GM23248 (cell line): ENCODE measurements at regions not wholly inside any gene's neighbourhood (a gene's known extent, or its start where the extent isn't known, plus 50 kb on each side); places are given as distances from the start of the nearest gene placed in this dataset.

Source experiments
- DNase-seq: peaks from one replicate; pipeline ENCODE4 v3.0.0-alpha.2; 2015
- H2AFZ ChIP-seq: fragments of 200-600 bp; sonication (generic); 2 replicates; pipeline ENCODE4 v1.6.1; 2016; ENCODE audit warnings: antibody characterized with exemption
- H3F3A ChIP-seq: fragments of 200-600 bp; sonication (generic); 2 replicates; pipeline ENCODE4 v1.6.1; 2016; ENCODE audit warnings: mild to moderate bottlenecking, antibody characterized with exemption, mixed run types; ENCODE audit not compliant: insufficient read depth
- H3K27ac ChIP-seq: fragments of 200-600 bp; sonication (generic); 2 replicates; pipeline ENCODE4 v1.5.1; 2016; ENCODE audit warnings: mild to moderate bottlenecking
- H3K27me3 ChIP-seq: fragments of 200-600 bp; sonication (generic); replicated peaks from 2 replicates; pipeline ENCODE4 v1.6.1; 2016; ENCODE audit warnings: mild to moderate bottlenecking; ENCODE audit not compliant: insufficient read depth
- H3K36me3 ChIP-seq: fragments of 200-600 bp; sonication (generic); 2 replicates; pipeline ENCODE4 v1.6.1; 2016; ENCODE audit warnings: low read depth, mild to moderate bottlenecking
- H3K4me1 ChIP-seq: fragments of 200-600 bp; sonication (generic); 2 replicates; pipeline ENCODE4 v1.6.1; 2016; ENCODE audit warnings: mild to moderate bottlenecking; ENCODE audit not compliant: insufficient read depth
- H3K4me2 ChIP-seq: fragments of 200-600 bp; sonication (generic); one replicate; pipeline ENCODE4 v1.6.1; 2016; ENCODE audit warnings: mild to moderate bottlenecking; ENCODE audit not compliant: unreplicated experiment
- H3K4me3 ChIP-seq: fragments of 200-600 bp; sonication (generic); 2 replicates; pipeline ENCODE4 v1.5.1; 2016; ENCODE audit warnings: mild to moderate bottlenecking
- H3K79me2 ChIP-seq: fragments of 200-600 bp; sonication (generic); 2 replicates; pipeline ENCODE4 v1.6.1; 2016; ENCODE audit warnings: mild to moderate bottlenecking; ENCODE audit not compliant: insufficient read depth
- H3K9ac ChIP-seq: fragments of 200-600 bp; sonication (generic); 2 replicates; pipeline ENCODE4 v1.6.1; 2016; ENCODE audit warnings: mild to moderate bottlenecking
- H3K9me2 ChIP-seq: fragments of 200-600 bp; sonication (generic); 2 replicates; pipeline ENCODE4 v1.6.1; 2016; ENCODE audit warnings: mixed run types, mild to moderate bottlenecking, moderate library complexity; ENCODE audit not compliant: insufficient read depth
- H3K9me3 ChIP-seq: fragments of 200-600 bp; sonication (generic); one replicate; pipeline ENCODE4 v1.6.1; 2017; ENCODE audit warnings: low read depth
- H4K20me1 ChIP-seq: fragments of 200-600 bp; sonication (generic); 2 replicates; pipeline ENCODE4 v1.6.0; 2016; ENCODE audit not compliant: insufficient read depth
- EZH2 ChIP-seq: fragments of 200-600 bp; sonication (generic); IDR thresholded peaks from 2 replicates; pipeline ENCODE4 v1.6.1; 2018; ENCODE audit warnings: antibody characterized with exemption, mild to moderate bottlenecking; ENCODE audit not compliant: insufficient read depth, poor library complexity, severe bottlenecking
- EZH2phosphoT487 ChIP-seq: fragments of 200-600 bp; sonication (generic); IDR thresholded peaks from 2 replicates; pipeline ENCODE4 v1.6.1; 2018; ENCODE audit warnings: antibody characterized with exemption, moderate library complexity, mild to moderate bottlenecking, low read depth; ENCODE audit not compliant: insufficient read depth
- WGBS, 2 experiments: methylation state at CpG; one replicate each; pipeline ENCODE4 v1.1.6; 2015 to 2017; ENCODE audit warnings: low lambda C conversion rate in 2 of 2, low coverage in 1 of 2; ENCODE audit errors: missing lambda C conversion rate in 2 of 2; 5-methylcytosine and 5-hydroxymethylcytosine counted together
- in situ Hi-C: fragments of 300-500 bp; cut with MboI; formaldehyde crosslinking; loops from 2 replicates; pipeline ENCODE4 v1.15.0; 2020

DNA sequence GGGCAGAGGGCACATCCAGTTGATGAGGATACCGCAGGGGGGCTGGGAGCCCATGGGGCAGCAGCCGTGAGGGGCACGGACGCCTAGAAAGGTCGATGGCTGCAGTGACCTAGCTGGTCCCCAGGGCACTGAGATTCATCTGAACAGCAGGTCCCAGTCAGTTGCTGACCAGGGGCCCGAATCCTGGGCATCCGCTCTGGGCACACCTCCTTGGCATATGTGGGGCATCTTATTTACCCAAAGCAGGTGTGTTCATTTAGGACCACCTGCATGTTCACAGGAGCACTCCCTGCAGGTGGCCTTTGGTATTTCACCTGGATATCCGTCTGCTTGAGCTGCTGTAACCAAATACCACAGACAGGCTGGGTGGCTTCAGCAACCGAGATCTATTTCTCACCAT lies 72.0 kb upstream of the ODC1 start:
- Histone ChIP-seq H3K4me2 (no peak overlapping the region), H2AFZ (no peak overlapping the region), H3K27ac (no peak overlapping the region), H3K9me2 (no peaks in the 10 kb centered on the region), H3K9ac (no peak overlapping the region), H4K20me1 (no peaks in the 10 kb centered on the region), H3K79me2 (no peaks in the 10 kb centered on the region), H3K36me3 (no peaks in the 10 kb centered on the region), H3K4me1 (no peaks in the 10 kb centered on the region), H3K9me3 (peaks cover 7% of the 10 kb centered on the region), H3K4me3 (no peak overlapping the region), H3F3A (peaks cover 6% of the 10 kb centered on the region), H3K27me3 (no peaks in the 10 kb centered on the region)
- in situ Hi-C loops, result no loop called here
- no peak for DNase-seq
- 84% methylated on average over 9 of the region's 9 CpGs for WGBS, 2 experiments
- TF ChIP-seq EZH2phosphoT487, result no peak
- no peak for TF ChIP-seq EZH2

DNA sequence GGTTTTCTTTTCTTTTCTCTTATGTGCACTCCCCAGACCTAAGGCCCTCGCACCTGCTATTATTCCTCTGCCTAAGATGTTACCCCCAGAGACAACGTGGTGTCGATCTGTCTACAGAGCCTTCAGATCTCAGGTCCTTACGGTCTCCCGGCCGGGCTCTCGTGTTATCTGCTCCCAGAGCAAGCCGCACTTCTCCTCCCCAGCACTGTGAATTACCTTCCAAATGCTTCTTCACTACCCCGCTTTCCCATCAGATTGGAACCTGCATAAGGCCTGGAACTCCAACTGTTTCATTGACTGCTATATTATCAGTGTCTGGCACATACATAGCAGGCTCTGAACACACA lies 71.2 kb upstream of the ODC1 start:
- in situ Hi-C loops, result no loop called here
- peaks cover 7% of the 10 kb centered on the region for H3K9me3 ChIP-seq
- H3F3A ChIP-seq, result peaks cover 12% of the 10 kb centered on the region
- peaks cover 2% of the 10 kb centered on the region for H3K4me1 ChIP-seq
- no peak overlapping the region for H3K4me2 ChIP-seq
- H3K4me3 ChIP-seq, result no peak overlapping the region
- H3K9me2 ChIP-seq, result no peaks in the 10 kb centered on the region
- H3K9ac ChIP-seq, result no peak overlapping the region
- 88% methylated on average over 9 of the region's 9 CpGs for WGBS, 2 experiments
- H3K79me2 ChIP-seq, result no peaks in the 10 kb centered on the region
- DNase-seq, result no peak
- no peaks in the 10 kb centered on the region for H4K20me1 ChIP-seq
- no peak overlapping the region for H3K27ac ChIP-seq
- no peaks in the 10 kb centered on the region for H3K36me3 ChIP-seq
- TF ChIP-seq EZH2, result no peak
- TF ChIP-seq EZH2phosphoT487, result no peak
- H3K27me3 ChIP-seq, result no peaks in the 10 kb centered on the region
- no peak overlapping the region for H2AFZ ChIP-seq

DNA sequence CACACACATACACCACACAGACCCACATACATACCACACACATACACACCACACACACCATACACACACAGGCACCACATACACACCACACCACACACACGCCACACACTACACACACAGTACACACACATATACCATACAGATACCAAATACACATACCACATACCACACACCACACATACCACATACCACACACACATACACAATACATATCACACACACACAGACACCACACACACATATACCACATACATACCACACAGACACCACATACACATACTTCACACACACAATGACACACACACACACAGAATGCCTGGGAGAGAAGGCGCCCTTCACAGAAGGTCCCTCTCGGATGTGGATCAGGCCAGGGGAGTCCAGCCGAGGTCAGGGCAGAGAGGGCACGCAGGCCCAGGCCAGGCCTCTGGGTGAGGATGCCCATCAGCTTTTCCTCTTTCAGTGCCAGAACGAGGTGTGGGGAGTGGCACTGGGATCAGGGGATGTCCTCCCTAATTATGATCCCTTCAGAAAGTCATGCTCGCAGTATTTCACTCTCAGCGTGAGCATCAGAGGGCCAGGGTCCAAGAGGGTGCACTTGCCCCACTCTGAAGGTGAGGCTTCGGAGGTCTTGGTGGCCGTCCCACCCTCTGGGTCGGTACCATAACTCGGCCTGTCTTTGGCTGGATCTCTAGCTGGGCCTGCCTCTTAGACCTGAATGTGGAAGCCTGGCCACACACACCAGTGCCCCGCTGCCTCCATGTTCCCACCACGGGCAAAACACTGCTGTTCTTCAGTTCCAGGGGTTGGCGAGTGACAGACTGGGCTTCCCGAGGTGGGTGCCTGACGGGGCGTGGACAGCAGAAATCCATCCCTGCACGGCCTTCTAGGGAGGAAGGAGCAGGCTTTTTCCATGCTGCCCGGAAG lies 70.6 kb upstream of the ODC1 start:
- H2AFZ ChIP-seq, result no peak overlapping the region
- no peaks in the 10 kb centered on the region for H3K36me3 ChIP-seq
- 75 to 77% methylated on average over 20 of the region's 20 CpGs for WGBS, 2 experiments
- H3K27me3 ChIP-seq, result no peaks in the 10 kb centered on the region
- H3K4me2 ChIP-seq, result no peak overlapping the region
- DNase-seq, result no peak
- TF ChIP-seq EZH2 (no peak), EZH2phosphoT487 (no peak)
- in situ Hi-C loops, result no loop called here
- H3F3A ChIP-seq, result peaks cover 17% of the 10 kb centered on the region
- no peaks in the 10 kb centered on the region for H4K20me1 ChIP-seq
- no peak overlapping the region for H3K27ac ChIP-seq
- peaks cover 7% of the 10 kb centered on the region for H3K9me3 ChIP-seq
- no peak overlapping the region for H3K4me3 ChIP-seq
- H3K9me2 ChIP-seq, result no peaks in the 10 kb centered on the region
- H3K79me2 ChIP-seq, result no peaks in the 10 kb centered on the region
- H3K4me1 ChIP-seq, result peaks cover 5% of the 10 kb centered on the region
- H3K9ac ChIP-seq, result no peak overlapping the region

DNA sequence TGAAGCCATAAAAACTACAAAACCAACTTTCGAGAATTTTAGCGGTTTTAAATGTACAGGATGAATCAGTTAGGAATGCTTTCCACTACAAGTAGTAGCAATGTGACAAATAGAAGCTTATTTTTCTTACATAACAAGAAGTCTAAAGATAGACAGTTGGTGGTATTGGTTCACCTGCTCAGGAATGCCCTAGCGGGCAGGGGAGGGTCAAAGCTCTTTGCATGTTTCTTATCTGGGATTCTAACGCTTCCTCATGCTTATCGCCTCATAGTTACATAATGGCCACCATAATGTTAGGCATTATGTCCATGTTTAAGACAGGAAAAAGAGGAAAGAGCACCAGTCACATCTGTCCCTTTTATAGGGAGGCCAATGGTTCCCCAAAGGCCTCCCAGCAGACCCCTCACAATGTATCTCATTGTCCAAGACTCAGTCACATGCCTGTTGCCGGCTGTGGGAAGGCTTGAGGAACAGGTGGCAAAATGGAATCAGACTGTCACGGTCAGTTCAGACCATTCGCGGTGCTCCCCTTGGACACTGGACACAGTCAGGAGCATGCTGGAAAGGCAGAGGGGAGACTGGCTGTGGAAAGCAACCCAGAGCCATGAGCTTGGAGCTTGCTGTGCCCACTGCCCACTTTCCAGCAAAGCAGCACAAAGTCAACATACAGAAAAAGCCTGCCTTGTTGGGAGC lies 69.4 kb upstream of the ODC1 start:
- in situ Hi-C loops, result no loop called here
- Histone ChIP-seq H2AFZ (no peak overlapping the region), H3K4me1 (peaks cover 5% of the 10 kb centered on the region), H3K79me2 (no peaks in the 10 kb centered on the region), H3F3A (peaks cover 17% of the 10 kb centered on the region), H3K9me3 (peaks cover 7% of the 10 kb centered on the region), H4K20me1 (no peaks in the 10 kb centered on the region), H3K4me3 (no peak overlapping the region), H3K27ac (no peak overlapping the region), H3K4me2 (no peak overlapping the region), H3K36me3 (no peaks in the 10 kb centered on the region), H3K9me2 (no peaks in the 10 kb centered on the region), H3K9ac (no peak overlapping the region), H3K27me3 (no peaks in the 10 kb centered on the region)
- 89 to 90% methylated on average over 9 of the region's 9 CpGs for WGBS, 2 experiments
- DNase-seq, result no peak
- TF ChIP-seq EZH2 (no peak), EZH2phosphoT487 (no peak)
